K562 (cell line): ENCODE measurements at regions not wholly inside any gene's neighbourhood (a gene's known extent, or its start where the extent isn't known, plus 50 kb on each side); places are given as distances from the start of the nearest gene placed in this dataset.

Experiments used
- FOXM1 ChIP-seq, 2 experiments: fragments of 450-650 bp in 1 of 2; sonication (generic) in 1 of 2; formaldehyde crosslinking in 1 of 2; IDR thresholded peaks; 2 replicates each; pipeline versions ENCODE4 v1.6.1 to v1.9.0; 2017 to 2022; ENCODE audit warnings: low read depth in 2 of 2, mild to moderate bottlenecking in 2 of 2, missing genetic modification reagents in 1 of 2, moderate library complexity in 1 of 2
- HDGF ChIP-seq: fragments of 450-650 bp; IDR thresholded peaks from 2 replicates; pipeline ENCODE4 v1.6.1; 2016

GRCh38 chr15:95594496-95594895 lies 736.0 kb upstream of the NR2F2 start:
- TF ChIP-seq FOXM1 (IDR thresholded peaks at IDR 0.05; ENCODE audit: low read depth) (no peak), FOXM1 (CRISPR knock-in tag; IDR thresholded peaks at IDR 0.05; ENCODE audit: low read depth) (no peak), HDGF (no peak)
